ENCODE measurements at regions not wholly inside any gene's neighbourhood (a gene's known extent, or its start where the extent isn't known, plus 50 kb on each side); places are given as distances from the start of the nearest gene placed in this dataset.

DNA sequence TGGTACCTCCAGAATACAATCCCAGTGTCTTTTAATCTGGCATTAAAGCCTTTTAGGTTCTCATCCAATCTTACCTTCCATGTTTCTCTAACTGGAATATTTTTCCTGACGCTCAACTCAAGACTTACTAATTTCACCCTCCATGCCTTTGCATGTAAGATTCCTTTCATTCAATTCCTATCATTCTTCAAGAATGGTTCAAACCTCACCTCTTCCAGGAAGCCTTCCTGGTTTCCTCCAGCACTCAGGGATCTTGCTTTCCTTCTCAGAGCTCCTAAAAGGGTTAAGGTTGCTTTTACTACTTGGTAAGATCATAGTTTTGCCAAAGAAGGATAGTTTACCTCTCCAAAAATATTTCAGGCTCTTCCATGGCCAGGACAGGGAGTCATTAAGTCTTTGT, 91.2 kb upstream of the CACNA1E start:
- no peak for DNase-seq

DNA sequence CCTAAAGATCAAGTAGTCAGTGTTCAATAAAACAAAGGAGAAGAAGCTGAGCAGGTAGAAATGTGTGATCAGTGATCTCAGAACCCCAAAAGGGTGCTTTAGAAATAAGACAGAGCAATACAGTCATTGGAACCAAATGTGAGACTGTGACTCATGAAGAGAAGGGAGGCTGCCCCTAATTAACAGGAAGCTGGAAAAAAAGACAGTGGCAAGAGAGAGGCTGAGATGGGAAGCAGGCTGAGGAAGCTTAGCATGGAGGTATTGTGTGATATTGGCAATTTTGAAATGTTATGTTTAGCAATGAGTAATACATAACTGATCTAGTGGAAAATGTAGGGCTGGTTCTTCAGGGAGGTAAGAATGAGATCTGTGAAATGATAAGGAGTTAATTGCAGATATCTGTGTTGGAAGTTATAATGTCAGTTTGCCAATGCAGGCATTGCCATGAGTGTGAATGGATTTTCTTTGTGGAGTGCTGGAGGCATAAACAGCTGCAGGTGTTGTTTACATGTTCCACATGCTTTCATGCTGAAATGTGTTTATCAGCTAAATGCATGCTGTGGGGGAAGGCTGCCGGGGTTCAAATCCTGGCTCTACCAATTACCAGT, 90.6 kb upstream of the CACNA1E start:
- DNase-seq, result no peak

DNA sequence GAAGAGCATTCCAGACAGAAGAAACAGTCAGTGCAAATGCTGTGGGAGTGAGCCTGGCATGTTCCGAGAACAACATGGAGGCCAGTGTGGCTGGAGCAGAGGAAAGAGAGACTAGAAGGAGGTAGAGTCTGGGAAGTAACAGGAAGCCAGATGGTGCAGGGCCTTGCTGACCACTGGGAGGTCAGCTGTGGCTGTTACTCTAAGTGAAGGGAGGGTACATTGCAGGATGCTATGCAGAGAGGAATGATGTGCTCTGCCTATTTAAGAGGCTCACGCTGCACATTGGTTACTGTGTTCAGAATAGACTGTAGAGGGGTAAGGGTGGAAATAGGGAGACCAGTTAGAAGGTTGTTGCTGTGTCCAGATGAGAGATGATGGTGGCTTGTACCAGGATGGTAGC, 88.6 kb upstream of the CACNA1E start:
- DNase-seq, result no peak

- DNase-seq, result no peak
These were observed 87.1 kb upstream of the CACNA1E start for GRCh38 chr1:181396171-181396670.

GRCh38 chr1:181396811-181397210, 86.5 kb upstream of the CACNA1E start:
- no peak for DNase-seq

DNA sequence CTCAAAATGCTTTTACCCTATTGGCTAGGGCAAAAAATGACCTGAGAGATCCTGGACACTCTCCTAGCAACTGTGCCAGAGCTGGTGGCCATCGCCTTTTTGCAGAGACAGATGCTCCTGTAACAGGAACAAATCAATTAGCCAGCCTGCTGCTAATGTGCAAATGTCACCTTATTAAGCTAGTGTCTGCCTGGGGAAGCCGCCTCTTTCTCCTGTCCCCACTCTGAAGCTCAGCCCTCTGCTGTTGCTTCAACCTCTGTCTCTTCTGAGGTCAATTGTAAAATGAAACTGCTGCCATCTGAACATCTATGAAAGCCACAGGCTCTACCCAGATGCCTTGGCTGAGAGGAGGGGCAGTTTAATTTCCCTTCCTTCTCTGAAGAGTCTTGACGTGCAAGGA, 85.5 kb upstream of the CACNA1E start:
- no peak for DNase-seq

GRCh38 chr1:181398544-181398943, 84.8 kb upstream of the CACNA1E start:
- no peak for DNase-seq

- DNase-seq, result no peak
These were observed 77.7 kb upstream of the CACNA1E start for GRCh38 chr1:181405584-181405983.

DNA sequence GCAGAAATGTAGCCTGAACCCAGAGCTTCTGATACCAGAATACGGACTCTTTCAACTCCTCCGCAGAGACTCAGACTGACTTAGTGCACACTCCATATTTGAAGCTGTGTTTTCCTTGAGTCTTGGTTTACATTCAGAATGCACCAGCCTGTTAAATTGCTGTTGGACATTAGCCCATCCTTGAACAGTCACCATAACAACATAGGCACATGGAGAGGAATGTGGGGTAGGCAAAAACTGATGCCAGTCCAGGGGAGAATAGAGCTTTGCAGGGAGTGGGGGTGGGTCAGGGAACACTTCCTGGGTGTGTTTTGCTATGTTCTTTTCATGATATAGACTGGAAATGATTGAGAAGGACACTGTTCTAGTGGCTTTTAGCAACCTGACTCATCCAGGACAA, 76.3 kb upstream of the CACNA1E start:
- DNase-seq, result no peak

- DNase-seq, result no peak
These were observed 73.3 kb upstream of the CACNA1E start for GRCh38 chr1:181409981-181410380.

- DNase-seq, result no peak
These were observed 70.6 kb upstream of the CACNA1E start for GRCh38 chr1:181412746-181413145.

- no peak for DNase-seq
These were observed 70.0 kb upstream of the CACNA1E start for GRCh38 chr1:181413195-181413815.

- DNase-seq, result peak in 1 of 14 donors; percentile 53
These were observed 69.5 kb upstream of the CACNA1E start for GRCh38 chr1:181413836-181414235.

DNA sequence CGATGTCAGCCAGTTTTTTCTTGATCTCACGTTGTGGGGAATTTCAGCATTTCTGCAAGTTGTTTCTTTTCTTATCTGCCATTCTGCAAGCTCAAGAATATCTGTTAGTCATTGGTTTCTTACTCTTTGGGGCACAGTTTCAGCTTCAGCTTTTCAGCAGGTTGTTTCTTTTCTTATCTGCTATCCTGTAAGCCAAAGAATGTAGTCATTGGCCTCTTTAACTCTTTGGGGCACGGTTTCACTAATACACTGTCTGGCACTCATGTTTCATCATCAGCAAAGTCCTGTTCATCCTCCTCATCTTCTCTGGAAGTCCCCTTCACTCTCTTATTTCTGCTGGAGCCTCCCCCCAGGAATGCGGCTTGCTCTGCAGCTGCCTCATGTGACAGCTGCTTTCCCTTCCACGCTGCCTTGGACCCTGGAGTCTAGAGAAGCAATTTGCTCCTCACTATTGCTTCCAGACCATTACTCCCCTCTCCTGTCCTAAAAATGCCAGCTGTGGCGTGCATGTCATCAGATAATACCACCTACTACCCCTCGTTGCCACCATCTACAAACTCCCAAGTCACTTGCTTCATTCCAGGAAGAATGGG, 67.0 kb upstream of the CACNA1E start:
- DNase-seq, result no peak

- no peak for DNase-seq
These were observed 65.4 kb upstream of the CACNA1E start for GRCh38 chr1:181417915-181418314.

- peak in 7 of 14 donors; percentile 3 to 69 (median 7) for DNase-seq
These were observed 59.9 kb upstream of the CACNA1E start for GRCh38 chr1:181423301-181423918.

- DNase-seq, result peak in 12 of 14 donors; percentile 7 to 73 (median 50)
These were observed 58.4 kb upstream of the CACNA1E start for GRCh38 chr1:181424786-181425403.

DNA sequence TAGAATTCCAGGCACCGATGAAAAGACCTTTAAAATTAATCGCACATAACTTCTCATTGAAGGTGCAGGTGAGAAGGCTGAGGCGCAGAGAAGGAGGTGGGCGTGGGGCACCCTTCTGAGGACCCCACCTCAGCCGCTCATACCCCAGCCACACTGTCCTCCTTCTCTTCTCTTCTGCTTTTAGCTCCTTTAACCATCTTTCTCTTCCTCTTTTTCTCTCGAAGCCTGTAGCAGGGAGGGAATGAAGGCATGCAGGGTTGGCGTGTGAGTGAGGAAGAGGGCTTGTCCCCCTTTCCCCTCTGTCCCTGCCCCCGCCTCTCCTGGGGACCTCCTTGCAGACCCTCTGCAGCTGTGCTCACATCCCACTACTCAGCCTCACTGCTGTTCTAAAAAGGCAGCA, 57.8 kb upstream of the CACNA1E start:
- DNase-seq, result no peak

- DNase-seq, result no peak
These were observed 53.9 kb upstream of the CACNA1E start for GRCh38 chr1:181429462-181429861.

GRCh38 chr1:181430015-181430885, 53.1 kb upstream of the CACNA1E start:
- DNase-seq, result peak in 9 of 14 donors; percentile 6 to 42 (median 21)
